ENCODE measurements at regions not wholly inside any gene's neighbourhood (a gene's known extent, or its start where the extent isn't known, plus 50 kb on each side); places are given as distances from the start of the nearest gene placed in this dataset.

GRCh38 chr1:229975047-229975446 lies 92.0 kb upstream of the GALNT2 start:
- DNase-seq = no peak
- ATAC-seq = no peak
- H3K9me3 Mint-ChIP-seq (ENCODE audit: low read depth) = peaks cover 4% of the 10 kb centered on the region
- H3K27ac Mint-ChIP-seq = no peak overlapping the region
- H3K4me1 Mint-ChIP-seq = no peaks in the 10 kb centered on the region
- CTCF ChIA-PET = no interaction called here
- H3K27me3 Mint-ChIP-seq = peaks cover 27% of the 10 kb centered on the region
- no peak overlapping the region for H3K4me3 Mint-ChIP-seq
- H3K36me3 Mint-ChIP-seq = no peaks in the 10 kb centered on the region

- DNase-seq = no peak
- Mint-ChIP-seq H3K27me3 (peaks cover 35% of the 10 kb centered on the region), H3K9me3 (ENCODE audit: low read depth) (peaks cover 4% of the 10 kb centered on the region), H3K4me3 (no peak overlapping the region), H3K4me1 (no peaks in the 10 kb centered on the region), H3K27ac (no peak overlapping the region), H3K36me3 (no peaks in the 10 kb centered on the region)
- no peak for ATAC-seq
- CTCF ChIA-PET = no interaction called here
These were observed 87.0 kb upstream of the GALNT2 start for GRCh38 chr1:229980009-229980408.

GRCh38 chr1:229981736-229982135 lies 85.3 kb upstream of the GALNT2 start:
- no peak overlapping the region for H3K4me3 Mint-ChIP-seq
- no peaks in the 10 kb centered on the region for H3K4me1 Mint-ChIP-seq
- no peak for DNase-seq
- no peak for ATAC-seq
- peaks cover 3% of the 10 kb centered on the region for H3K9me3 Mint-ChIP-seq (ENCODE audit: low read depth)
- peaks cover 31% of the 10 kb centered on the region for H3K27me3 Mint-ChIP-seq
- H3K27ac Mint-ChIP-seq = no peak overlapping the region
- H3K36me3 Mint-ChIP-seq = no peaks in the 10 kb centered on the region
- CTCF ChIA-PET = no interaction called here

- CTCF ChIA-PET = no interaction called here
- no peak for ATAC-seq
- no peaks in the 10 kb centered on the region for H3K9me3 Mint-ChIP-seq (ENCODE audit: low read depth)
- H3K27ac Mint-ChIP-seq = no peak overlapping the region
- H3K4me3 Mint-ChIP-seq = no peak overlapping the region
- H3K4me1 Mint-ChIP-seq = no peaks in the 10 kb centered on the region
- H3K36me3 Mint-ChIP-seq = no peaks in the 10 kb centered on the region
- peaks cover 24% of the 10 kb centered on the region for H3K27me3 Mint-ChIP-seq
- no peak for DNase-seq
These were observed 82.6 kb upstream of the GALNT2 start for GRCh38 chr1:229984310-229984991.

- no peak for ATAC-seq
- peaks cover 18% of the 10 kb centered on the region for H3K27me3 Mint-ChIP-seq
- no peaks in the 10 kb centered on the region for H3K9me3 Mint-ChIP-seq (ENCODE audit: low read depth)
- no peaks in the 10 kb centered on the region for H3K36me3 Mint-ChIP-seq
- no peak for DNase-seq
- no peaks in the 10 kb centered on the region for H3K4me1 Mint-ChIP-seq
- H3K27ac Mint-ChIP-seq = no peak overlapping the region
- CTCF ChIA-PET = no interaction called here
- no peak overlapping the region for H3K4me3 Mint-ChIP-seq
These were observed 81.9 kb upstream of the GALNT2 start for GRCh38 chr1:229984992-229985612.

- no peak overlapping the region for H3K4me3 Mint-ChIP-seq
- no peak overlapping the region for H3K27ac Mint-ChIP-seq
- no peaks in the 10 kb centered on the region for H3K9me3 Mint-ChIP-seq (ENCODE audit: low read depth)
- CTCF ChIA-PET = no interaction called here
- peaks cover 12% of the 10 kb centered on the region for H3K27me3 Mint-ChIP-seq
- DNase-seq (no peak), ATAC-seq (no peak)
- no peaks in the 10 kb centered on the region for H3K36me3 Mint-ChIP-seq
- H3K4me1 Mint-ChIP-seq = no peaks in the 10 kb centered on the region
These were observed 81.4 kb upstream of the GALNT2 start for GRCh38 chr1:229985613-229986010.

GRCh38 chr1:229986737-229987337 lies 80.2 kb upstream of the GALNT2 start:
- no peak for DNase-seq
- Mint-ChIP-seq H3K27ac (no peak overlapping the region), H3K27me3 (peaks cover 10% of the 10 kb centered on the region), H3K9me3 (ENCODE audit: low read depth) (no peaks in the 10 kb centered on the region), H3K4me3 (no peak overlapping the region), H3K36me3 (no peaks in the 10 kb centered on the region), H3K4me1 (no peaks in the 10 kb centered on the region)
- CTCF ChIA-PET = no interaction called here
- ATAC-seq = no peak

GRCh38 chr1:229987953-229988352 lies 79.1 kb upstream of the GALNT2 start:
- no peak for ATAC-seq
- no peak for DNase-seq
- Mint-ChIP-seq H3K9me3 (ENCODE audit: low read depth) (no peaks in the 10 kb centered on the region), H3K27me3 (peaks cover 9% of the 10 kb centered on the region), H3K4me1 (no peaks in the 10 kb centered on the region), H3K27ac (no peak overlapping the region), H3K36me3 (no peaks in the 10 kb centered on the region), H3K4me3 (no peak overlapping the region)
- CTCF ChIA-PET = no interaction called here

GRCh38 chr1:229988534-229988933 lies 78.5 kb upstream of the GALNT2 start:
- CTCF ChIA-PET = no interaction called here
- ATAC-seq (no peak), DNase-seq (no peak)
- no peaks in the 10 kb centered on the region for H3K4me1 Mint-ChIP-seq
- no peaks in the 10 kb centered on the region for H3K36me3 Mint-ChIP-seq
- no peak overlapping the region for H3K4me3 Mint-ChIP-seq
- H3K27ac Mint-ChIP-seq = no peak overlapping the region
- H3K9me3 Mint-ChIP-seq (ENCODE audit: low read depth) = no peaks in the 10 kb centered on the region
- peaks cover 9% of the 10 kb centered on the region for H3K27me3 Mint-ChIP-seq

- ATAC-seq (no peak), DNase-seq (no peak)
- Mint-ChIP-seq H3K27me3 (peaks cover 9% of the 10 kb centered on the region), H3K4me3 (no peak overlapping the region), H3K4me1 (no peaks in the 10 kb centered on the region), H3K27ac (no peak overlapping the region), H3K36me3 (no peaks in the 10 kb centered on the region), H3K9me3 (ENCODE audit: low read depth) (no peaks in the 10 kb centered on the region)
- CTCF ChIA-PET = no interaction called here
These were observed 77.3 kb upstream of the GALNT2 start for GRCh38 chr1:229989591-229990248.

GRCh38 chr1:229990326-229990725 lies 76.7 kb upstream of the GALNT2 start:
- ATAC-seq (no peak), DNase-seq (no peak)
- no peak overlapping the region for H3K4me3 Mint-ChIP-seq
- no peaks in the 10 kb centered on the region for H3K36me3 Mint-ChIP-seq
- no peak overlapping the region for H3K27ac Mint-ChIP-seq
- no peaks in the 10 kb centered on the region for H3K9me3 Mint-ChIP-seq (ENCODE audit: low read depth)
- H3K27me3 Mint-ChIP-seq = peaks cover 9% of the 10 kb centered on the region
- H3K4me1 Mint-ChIP-seq = no peaks in the 10 kb centered on the region
- CTCF ChIA-PET = no interaction called here

- no peaks in the 10 kb centered on the region for H3K36me3 Mint-ChIP-seq
These were observed 75.9 kb upstream of the GALNT2 start for GRCh38 chr1:229991104-229991513.

GRCh38 chr1:229991724-229992333 lies 75.2 kb upstream of the GALNT2 start:
- Mint-ChIP-seq H3K4me3 (no peak overlapping the region), H3K27me3 (peaks cover 6% of the 10 kb centered on the region), H3K27ac (no peak overlapping the region), H3K9me3 (ENCODE audit: low read depth) (no peaks in the 10 kb centered on the region), H3K36me3 (no peaks in the 10 kb centered on the region), H3K4me1 (no peaks in the 10 kb centered on the region)
- ATAC-seq (no peak), DNase-seq (no peak)
- CTCF ChIA-PET = no interaction called here

More at GRCh38 chr1:229991104-229991513, 75.9 kb upstream of the GALNT2 start:
- no peak overlapping the region for H3K4me3 Mint-ChIP-seq
- H3K27me3 Mint-ChIP-seq = peaks cover 8% of the 10 kb centered on the region
- no peaks in the 10 kb centered on the region for H3K4me1 Mint-ChIP-seq
- CTCF ChIA-PET = no interaction called here
- no peaks in the 10 kb centered on the region for H3K9me3 Mint-ChIP-seq (ENCODE audit: low read depth)
- no peak overlapping the region for H3K27ac Mint-ChIP-seq
- no peak for DNase-seq
- ATAC-seq = no peak

- Mint-ChIP-seq H3K4me3 (no peak overlapping the region), H3K4me1 (no peaks in the 10 kb centered on the region), H3K36me3 (no peaks in the 10 kb centered on the region), H3K27ac (no peak overlapping the region), H3K27me3 (peaks cover 6% of the 10 kb centered on the region), H3K9me3 (ENCODE audit: low read depth) (no peaks in the 10 kb centered on the region)
- DNase-seq = no peak
- no peak for ATAC-seq
- CTCF ChIA-PET = no interaction called here
These were observed 74.0 kb upstream of the GALNT2 start for GRCh38 chr1:229993060-229993459.

Data from activated CD8-positive, alpha-beta memory T cell treated with anti-CD3 and anti-CD28 coated beads, Interleukin-2, amount 10 ng/mL, durations not matched to agents 7 days and 5 days (primary cell).